ENCODE measurements at regions not wholly inside any gene's neighbourhood (a gene's known extent, or its start where the extent isn't known, plus 50 kb on each side); places are given as distances from the start of the nearest gene placed in this dataset.

DNA sequence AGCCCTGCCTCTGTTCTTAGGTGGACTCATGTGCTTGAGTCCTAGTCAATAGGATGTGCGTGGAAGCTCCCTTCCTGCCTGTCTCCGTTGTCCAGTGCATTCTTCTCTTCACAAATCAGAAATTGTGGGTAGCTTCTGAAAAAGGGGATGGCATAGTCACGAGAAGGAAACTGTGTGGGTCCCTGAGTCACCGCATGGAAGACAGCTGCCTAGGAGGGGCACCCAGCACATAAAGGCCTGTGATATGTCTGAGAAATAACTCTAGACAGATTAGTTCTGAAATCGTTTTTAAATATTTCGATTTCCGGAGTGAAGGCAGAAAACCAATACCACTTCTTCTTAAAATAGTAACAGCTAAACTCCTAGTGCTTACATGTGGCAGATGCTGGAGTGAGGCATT, 974.4 kb downstream of the BCL11B start:
- DNase-seq (ENCODE audit: low spot score), result no peak

DNA sequence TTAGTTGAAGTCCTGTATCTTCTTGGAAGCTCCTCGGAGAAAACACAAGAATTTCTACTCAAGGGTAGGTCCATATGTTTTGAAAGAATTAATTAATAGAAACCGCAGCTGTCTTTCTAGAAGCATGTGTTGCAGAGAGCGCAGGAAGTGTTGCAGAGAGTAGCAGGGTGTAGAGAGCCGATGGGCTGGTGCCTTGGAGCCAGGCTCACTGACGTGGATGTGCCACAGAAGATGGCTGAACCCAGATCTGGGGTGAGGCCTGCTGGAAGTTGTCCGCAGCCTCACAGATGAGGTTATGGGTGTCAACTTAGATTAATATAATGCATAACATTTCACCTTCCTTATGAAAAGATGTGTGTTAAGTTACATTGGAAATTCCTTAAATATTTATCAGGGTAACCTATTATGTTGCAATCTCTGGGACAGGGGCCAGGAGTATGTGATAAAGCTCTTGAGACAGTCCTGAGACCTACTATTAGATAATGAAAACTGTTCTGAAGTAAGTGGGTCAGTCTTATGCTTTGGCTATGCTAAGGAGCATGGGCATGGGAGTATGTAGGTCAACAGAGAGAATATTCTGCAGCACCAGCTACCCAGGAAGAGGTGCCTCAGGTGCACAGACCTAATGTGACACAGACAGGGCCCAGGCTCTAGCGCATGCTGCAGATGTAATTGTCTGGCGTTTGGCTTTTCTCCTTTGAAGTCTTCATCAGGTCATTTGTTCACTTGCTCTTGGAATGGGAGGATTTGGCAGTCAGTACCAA, 973.3 kb downstream of the BCL11B start:
- no peak for DNase-seq (ENCODE audit: low spot score)

DNA sequence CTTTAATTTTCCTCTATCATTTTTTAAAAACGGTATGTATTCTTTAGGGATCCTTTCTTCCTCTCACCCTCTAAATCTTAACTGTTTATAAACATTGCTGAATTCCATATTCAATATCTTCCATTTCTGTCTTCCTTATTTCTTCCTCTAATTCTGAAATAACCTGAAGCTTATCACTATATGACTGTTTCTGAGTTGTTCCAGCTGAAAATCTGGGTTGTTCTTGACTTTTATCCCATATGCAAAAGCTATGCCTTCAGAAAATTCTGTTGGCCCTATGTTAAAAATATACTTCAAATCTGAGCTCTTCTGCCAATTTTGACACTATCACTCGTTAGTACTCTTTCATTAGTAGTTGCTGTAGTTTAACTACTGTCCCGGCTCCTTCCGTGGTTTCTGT, 970.3 kb downstream of the BCL11B start:
- no peak for DNase-seq (ENCODE audit: low spot score)

DNA sequence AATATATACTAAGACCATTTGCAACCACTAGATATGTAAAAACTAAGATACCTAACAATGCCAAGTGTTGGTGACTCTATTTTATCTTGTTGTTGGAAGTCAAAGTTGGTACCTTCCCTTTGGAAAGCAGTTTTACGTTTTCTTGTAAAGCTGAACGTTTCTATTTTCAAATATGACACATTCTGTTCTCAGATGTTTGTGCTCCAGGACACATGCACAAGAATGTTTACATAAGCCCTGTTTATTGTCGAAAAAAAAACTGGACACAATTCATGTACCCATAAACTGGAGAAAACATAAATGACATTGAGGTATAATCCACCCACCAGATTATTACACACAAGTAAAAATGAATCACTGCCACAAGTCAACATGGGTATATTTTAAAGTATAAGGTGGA, 967.4 kb downstream of the BCL11B start:
- DNase-seq (ENCODE audit: low spot score), result no peak

DNA sequence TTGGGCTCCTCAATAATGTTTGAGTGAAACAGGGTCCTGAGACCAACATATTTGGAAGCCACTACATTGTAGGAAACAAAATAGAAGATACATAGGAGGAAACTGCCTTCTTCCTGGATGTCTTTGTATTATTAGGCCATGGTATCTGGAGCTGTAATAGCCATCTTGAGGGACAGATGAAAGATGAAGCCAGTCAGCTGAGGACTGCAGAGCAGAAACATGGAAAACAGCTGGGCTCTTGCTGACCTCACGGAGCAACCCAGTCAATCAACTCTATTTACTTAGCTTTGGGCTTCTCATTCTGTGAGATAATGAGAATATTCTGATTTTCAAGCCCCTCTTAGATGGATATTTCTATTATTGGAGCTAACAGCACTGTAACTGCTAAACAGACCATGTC, 962.4 kb downstream of the BCL11B start:
- DNase-seq (ENCODE audit: low spot score), result no peak

DNA sequence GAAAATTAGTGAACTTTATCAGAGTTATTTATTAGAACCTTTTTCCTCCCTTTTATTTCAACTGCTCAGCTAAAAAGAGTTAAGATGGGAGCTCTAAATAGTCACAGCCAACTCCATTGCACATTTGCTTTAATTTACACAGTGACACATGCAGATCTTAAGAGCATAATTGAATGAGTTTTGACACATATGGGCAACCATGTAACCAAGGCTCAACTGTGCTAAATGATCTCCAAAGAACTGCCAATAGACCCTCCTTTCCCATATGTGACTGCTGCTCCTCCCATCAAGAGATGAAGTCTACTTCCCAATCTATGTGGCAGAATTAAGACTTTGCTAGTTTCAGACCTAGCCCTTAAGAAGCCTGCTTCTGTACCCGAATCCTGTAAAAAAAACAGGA, 960.0 kb downstream of the BCL11B start:
- no peak for DNase-seq (ENCODE audit: low spot score)

DNA sequence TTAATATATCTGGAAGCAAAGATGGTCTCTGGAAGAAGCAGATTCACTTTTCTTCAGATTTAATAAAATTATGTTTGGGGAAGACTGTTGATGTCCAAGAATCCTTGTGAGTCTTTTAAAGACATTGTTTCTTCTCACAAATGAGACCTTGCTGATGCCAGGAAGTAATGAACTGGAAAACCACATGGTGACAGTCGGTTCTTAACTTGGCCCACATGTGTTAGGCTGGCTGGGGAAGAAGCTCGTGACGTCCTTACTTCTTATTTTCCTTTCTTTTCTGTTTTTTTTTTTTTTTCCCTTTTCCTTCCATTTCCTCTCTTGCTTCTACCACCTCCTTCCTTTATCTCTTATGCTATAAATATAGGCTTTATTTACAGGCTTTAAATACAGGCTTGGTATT, 950.2 kb downstream of the BCL11B start:
- DNase-seq (ENCODE audit: low spot score), result no peak

DNA sequence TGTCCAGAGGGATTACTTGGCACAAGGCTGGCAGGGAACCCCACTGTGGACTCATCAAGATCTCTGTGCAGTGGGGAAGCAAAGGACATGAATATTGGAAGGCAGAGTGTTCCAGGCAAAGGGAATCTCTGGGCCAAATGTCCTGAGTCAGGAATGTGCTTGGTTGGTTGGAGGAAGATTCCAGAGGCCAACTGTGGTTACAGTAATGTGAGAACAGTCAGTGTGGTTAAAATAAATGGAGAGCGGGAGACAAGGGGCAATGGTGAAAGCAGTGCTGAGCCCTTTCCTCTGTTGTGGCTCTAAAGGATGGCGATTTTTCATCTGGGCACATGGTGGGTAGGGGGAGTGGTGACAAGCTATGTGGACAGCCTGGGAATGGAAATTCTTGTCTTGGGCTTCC, 948.2 kb downstream of the BCL11B start:
- no peak for DNase-seq (ENCODE audit: low spot score)

DNA sequence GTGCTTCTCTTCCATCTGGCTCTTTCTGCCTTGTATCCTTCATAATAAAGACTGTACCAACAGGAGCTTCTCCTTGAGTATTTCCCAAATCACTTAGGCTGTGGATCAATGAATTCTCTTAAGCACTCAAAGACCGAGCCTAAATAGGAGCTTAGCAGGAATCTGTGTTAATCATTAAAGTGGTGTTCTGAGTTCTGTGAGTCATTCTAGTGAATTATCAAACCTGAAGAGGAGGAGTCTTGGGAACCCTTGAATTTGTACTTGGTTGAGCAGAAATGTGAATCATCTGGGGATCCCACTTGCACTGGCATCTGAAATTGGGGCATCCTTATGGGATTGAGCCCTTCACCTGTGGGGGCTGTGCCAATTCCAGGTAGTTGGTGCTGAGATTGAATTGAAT, 946.2 kb downstream of the BCL11B start:
- DNase-seq (ENCODE audit: low spot score), result no peak

DNA sequence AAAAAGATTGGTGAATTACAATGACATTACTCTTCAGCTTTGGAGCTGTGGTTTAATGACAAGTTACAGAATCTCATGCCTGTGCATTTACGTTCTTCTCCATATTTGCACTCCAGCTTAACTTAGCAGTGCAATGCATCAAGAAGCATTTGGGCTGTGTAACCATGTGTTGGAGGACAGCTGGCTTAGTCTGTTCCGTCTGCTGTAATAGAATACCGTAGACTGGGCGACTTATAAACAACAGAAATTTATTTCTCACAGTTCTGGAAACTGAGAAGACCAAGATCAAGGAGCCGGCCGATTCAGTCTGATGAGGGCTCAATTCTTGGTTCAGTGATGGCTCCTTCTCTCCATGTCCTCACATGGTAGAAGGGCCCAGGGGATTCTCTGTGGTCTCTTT, 943.5 kb downstream of the BCL11B start:
- no peak for DNase-seq (ENCODE audit: low spot score)

DNA sequence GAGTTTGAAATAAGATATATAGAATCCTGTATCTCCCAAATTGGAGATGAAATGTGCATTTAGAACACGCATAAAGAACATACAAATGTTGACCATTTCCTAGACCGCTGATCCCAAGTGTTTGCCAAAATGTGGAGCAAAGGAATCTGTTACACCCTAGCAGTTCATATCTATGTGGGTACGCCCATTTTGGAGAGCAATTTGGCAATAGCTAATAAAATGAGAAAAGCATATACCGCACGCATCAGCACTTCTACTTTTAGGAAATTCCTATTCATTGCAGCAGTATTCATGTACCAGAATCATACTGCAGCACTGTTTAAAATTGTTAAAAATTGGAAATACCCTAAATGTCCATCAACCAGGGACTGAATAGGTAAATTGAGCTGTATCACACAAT, 937.8 kb downstream of the BCL11B start:
- DNase-seq (ENCODE audit: low spot score), result no peak

DNA sequence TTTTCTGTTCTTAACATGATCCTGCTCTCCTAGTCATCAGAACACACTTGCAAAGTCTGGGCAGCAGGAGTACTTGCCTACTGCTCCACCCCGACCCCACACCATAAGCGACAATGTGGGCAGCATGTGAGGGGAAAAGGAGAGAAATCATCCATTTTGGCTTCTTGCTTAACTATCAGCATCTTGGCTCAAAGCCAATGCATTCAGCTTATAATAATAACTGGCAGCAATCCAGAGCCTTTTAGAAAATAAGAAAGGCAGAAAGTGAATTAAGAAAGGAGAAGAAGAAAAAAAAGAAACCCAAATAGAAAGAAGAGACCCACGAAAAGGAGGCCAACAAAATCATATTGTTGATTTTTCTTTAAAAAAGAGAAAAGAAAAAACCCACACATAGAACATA, 930.8 kb downstream of the BCL11B start:
- DNase-seq (ENCODE audit: low spot score), result no peak

DNA sequence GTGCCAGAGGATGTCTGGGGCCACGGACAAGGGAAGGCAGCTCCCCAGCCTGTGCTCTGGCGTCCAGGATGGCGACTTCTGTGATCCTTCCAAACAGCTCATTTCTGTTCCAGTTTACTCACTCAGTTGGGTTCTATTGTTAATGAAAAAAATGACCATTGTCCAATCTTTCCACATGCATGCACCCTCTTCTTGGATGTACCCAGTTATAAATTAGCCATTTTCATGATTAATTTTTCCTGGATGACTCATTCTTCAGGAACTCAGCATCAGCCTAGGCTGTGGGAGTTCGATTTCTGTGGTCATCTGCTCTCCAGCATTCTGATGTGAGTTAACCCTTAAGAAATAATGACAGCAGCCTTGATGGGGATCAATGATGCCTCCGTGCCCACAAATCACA, 926.8 kb downstream of the BCL11B start:
- DNase-seq (ENCODE audit: low spot score), result no peak

DNA sequence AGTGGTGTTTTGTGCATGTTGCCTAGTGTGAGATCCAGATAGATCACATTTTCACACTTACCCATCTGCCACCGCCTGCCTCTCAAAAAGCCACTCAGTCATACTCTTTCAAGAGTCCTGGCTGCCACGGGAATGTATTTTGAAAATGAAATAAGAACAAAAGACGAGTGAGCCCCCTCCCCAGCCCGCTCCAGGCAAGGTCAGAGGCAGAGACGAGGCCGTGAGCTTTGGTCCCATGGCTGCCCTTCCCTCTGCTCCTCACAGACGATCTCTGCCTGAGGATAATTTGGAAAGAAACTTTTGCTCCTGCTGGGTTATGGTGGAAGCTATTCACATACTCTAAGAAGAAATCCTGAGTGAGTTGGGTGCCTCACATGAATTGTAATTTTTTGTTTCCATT, 924.3 kb downstream of the BCL11B start:
- DNase-seq (ENCODE audit: low spot score), result no peak

DNA sequence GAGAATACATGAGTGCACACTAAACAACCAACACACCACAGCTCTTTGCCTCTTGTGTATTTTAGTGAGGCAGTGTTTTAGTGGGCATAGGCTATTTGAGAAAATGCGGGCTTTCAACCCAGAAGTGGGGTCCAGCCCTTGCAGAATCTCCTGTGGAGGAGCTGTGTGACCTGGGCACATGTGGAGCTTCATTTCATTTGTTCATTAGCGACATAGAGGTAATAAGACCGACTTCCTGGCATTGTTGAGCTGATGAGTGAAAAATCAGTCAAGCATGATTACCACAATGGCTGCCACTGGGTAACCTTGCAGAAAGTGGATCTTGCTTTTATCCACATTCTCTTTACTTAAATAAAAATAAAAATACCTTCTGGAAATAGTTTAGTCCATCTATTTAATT, 923.5 kb downstream of the BCL11B start:
- no peak for DNase-seq (ENCODE audit: low spot score)

DNA sequence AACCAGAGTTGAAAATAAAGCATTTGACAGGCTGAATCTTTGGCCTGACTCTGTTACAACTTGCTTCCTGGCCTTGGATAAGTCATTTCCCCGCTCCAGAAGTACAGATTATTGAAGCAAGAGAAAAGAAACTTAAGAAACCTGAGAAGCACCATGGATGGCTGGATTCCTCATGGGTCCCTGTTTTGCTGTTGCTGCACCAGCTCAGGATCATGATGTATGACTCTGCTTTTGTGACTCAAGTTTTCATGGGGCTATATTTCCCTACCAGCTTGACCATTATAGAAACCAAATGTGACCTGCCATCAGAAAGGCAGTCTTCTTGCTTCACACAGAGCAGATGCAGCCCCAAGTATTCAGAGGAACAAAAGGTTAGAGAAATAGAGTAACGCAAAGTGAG, 921.8 kb downstream of the BCL11B start:
- DNase-seq (ENCODE audit: low spot score), result no peak

DNA sequence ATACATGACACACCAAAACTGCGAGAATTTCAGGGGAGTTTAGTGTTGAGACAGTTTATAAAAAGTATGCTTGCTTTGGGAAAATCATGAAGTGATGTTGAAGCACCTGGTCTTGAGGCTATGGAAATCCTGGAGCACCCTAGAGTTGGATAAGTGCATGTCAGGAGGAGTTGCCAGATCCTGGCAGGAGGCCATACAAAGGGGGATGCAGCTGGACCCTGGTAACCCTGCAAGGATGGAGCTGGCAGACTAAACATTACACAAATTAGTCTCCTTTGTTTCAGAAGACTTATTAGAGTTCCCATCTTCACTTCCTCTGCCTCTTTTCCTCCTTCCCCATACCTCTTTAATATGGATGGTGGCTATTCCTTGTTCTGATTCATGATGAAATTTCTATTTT, 907.0 kb downstream of the BCL11B start:
- DNase-seq (ENCODE audit: low spot score), result no peak

DNA sequence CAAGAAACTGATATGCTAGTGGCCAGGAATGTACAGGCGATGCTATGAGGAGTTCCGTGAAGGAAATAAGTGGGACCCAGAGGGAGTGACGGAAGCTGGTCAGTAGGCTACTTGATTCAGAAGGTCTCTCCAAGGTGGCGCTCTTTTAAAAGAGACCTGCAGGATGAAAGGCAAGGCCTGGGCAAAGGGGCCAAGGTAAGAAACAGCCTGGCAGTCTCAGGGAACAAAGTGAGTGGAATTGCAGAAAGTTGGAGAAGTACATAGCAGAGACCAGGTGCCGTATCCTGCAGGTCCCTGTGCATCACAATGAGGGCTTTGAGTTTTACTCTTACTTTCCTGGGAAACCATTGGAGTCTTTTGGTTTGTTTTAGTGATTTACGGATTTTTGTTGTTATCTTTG, 905.6 kb downstream of the BCL11B start:
- no peak for DNase-seq (ENCODE audit: low spot score)

DNA sequence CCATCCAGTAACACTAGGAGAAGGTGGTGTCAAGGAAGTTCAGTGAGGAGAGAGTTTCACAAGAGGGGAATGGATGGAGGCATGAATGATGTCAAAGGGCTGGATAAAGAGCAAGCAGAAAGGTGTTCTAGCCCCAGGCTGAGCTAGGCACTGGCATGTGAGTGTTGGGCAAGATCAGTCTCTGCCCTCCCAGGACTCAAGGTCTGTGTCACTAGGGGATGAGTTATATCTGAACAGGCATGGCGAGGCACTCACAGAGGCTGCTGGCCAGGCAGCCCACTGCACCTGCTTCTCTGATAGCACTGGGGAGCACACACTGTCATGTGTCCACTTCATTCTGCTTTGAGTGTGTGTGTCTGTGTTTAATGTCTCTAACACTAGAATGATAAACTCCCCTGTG, 903.8 kb downstream of the BCL11B start:
- DNase-seq (ENCODE audit: low spot score), result no peak

DNA sequence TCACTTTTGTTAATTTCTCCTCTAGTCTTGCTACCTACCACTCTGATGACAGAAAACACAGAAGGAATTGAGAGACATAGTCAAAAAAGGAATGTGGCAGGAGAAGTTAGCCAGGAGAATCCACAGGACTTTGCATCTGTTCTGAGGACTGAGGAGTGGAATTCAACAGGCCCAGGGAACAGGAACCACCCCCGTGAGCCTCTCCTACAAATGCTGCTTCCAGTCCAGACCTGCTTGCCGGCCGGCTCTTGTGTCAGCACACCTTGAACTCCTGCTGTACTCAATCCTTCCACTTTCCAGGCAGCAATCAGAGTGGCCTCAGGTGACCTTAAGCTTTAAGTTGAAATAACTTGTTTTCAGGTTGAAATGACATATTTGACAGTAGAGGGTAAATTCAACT, 903.1 kb downstream of the BCL11B start:
- no peak for DNase-seq (ENCODE audit: low spot score)

DNA sequence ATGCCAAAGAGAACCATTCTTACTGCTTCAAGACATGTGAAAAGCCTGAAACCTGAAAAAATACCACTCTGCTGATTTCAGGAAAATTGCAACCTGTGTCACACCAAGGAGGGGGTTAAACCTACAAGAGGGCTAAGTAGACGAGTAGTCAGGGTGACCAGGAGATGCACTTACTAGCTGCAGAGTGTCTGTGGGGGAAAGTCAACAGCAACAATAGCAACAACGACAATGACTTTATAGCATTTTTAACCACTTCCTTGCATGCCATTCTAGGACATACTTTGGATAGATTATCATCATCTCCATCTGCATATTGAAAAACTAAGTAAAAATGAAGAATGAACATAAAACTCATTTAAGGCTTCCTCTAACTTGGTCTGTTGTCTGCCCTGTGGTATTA, 902.7 kb downstream of the BCL11B start:
- DNase-seq (ENCODE audit: low spot score), result no peak

DNA sequence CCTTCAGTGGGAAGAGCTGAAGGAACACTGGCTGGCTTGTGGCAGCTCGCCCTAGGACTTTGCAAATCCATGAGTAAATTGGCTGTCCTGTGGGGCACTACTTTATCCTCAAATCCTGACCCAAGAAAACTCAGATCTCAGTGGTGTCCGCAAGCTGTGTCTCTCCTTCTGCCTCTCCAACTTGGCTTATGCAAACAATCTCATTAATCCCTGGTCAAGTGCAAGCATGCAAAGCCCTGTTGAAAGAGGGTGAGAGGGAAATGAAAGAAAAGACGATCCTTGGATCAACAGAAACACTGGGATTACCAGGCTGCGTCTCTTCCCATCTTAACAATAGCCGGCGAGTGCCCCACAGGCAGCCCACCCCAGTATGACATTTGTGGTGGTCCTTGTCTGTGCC, 901.6 kb downstream of the BCL11B start:
- no peak for DNase-seq (ENCODE audit: low spot score)

DNA sequence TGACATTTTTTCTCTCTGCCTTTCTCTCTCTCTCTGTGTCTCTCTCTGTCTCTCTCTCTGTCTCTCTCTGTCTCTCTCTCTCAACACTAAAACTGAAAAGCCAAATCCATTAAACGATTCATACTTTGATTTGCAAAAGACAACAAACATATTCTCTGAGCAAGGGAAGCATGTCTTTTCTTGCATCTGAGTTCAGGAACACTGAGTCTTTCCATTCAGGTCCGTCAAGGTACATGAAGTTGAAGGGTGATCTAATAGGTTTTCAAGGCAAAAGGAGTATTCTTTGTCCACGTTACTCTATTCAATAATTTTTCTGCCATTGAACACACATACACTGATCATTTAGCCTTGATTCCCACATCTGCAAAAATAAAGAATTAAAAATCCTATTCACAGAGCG, 900.9 kb downstream of the BCL11B start:
- DNase-seq (ENCODE audit: low spot score), result no peak

DNA sequence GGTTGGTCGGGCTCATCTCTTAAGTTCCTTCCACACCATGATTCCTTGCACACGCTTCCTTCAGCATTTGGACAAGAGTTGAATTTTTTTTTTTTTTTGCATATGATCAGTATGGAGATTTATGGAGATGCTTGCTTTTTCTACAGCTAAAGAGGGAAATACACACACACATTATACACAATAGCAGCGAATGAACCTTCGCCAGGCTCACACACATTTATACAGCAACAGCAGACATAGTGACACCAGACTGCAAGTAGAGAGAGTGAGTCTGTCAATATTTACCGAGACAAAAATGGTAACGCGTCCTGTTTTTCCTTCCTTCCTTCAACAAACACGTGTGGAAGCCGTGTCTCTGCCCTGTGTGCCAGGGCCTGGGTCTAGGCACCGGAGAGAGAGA, 897.9 kb downstream of the BCL11B start:
- DNase-seq (ENCODE audit: low spot score), result no peak

DNA sequence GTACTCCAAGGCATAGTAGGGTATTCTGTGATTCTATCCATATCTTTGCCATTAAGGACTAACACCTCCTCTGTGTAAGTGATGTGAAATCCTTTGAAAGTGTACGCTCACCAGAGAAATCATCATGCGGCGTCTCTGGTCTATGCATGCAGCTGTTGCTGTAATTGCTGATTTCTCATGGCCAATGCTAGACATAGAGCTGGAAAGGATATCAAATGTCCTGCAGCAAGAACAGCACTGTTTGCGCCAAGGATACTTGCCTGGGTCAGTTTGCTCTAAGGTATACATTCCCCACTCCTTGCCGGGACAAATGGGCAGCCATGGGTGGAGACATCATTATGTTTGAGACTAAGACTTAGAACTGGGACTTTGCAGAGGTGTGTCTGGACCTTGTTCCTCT, 896.4 kb downstream of the BCL11B start:
- DNase-seq (ENCODE audit: low spot score), result no peak
